Hematopoietic multipotent progenitor cell treated with erythropoietin and hydrocortisone succinate and interleukin-3 and kit ligand, for 17 days (in vitro differentiated cells): ENCODE measurements at regions not wholly inside any gene's neighbourhood (a gene's known extent, or its start where the extent isn't known, plus 50 kb on each side); places are given as distances from the start of the nearest gene placed in this dataset.

ENCODE experiments used
- DNase-seq: peaks from one replicate; pipeline ENCODE4 v3.0.0-alpha.2; 2015; ENCODE audit warnings: low spot score

- DNase-seq, result no peak
Measured at GRCh38 chr1:58367217-58367616, 179.3 kb downstream of the OMA1 start.

GRCh38 chr1:58365328-58365727 is 181.2 kb downstream of the OMA1 start:
- DNase-seq, result no peak

- DNase-seq, result no peak
Measured at GRCh38 chr1:58363585-58363984, 182.9 kb downstream of the OMA1 start.

GRCh38 chr1:58361134-58361533 is 185.4 kb downstream of the OMA1 start:
- no peak for DNase-seq

GRCh38 chr1:58358346-58358745 is 188.2 kb downstream of the OMA1 start:
- no peak for DNase-seq

GRCh38 chr1:58356402-58356801 is 190.1 kb downstream of the OMA1 start:
- DNase-seq, result no peak

- no peak for DNase-seq
Measured at GRCh38 chr1:58353168-58353567, 193.4 kb downstream of the OMA1 start.

GRCh38 chr1:58352476-58353092 is 193.9 kb downstream of the OMA1 start:
- no peak for DNase-seq

- DNase-seq, result no peak
Measured at GRCh38 chr1:58346036-58346355, 200.5 kb downstream of the OMA1 start.

- DNase-seq, result no peak
Measured at GRCh38 chr1:58345215-58346035, 201.1 kb downstream of the OMA1 start.

- DNase-seq, result no peak
Measured at GRCh38 chr1:58340185-58340584, 206.3 kb downstream of the OMA1 start.

GRCh38 chr1:58338081-58338480 is 208.4 kb downstream of the OMA1 start:
- no peak for DNase-seq

GRCh38 chr1:58333511-58333910 is 213.0 kb downstream of the OMA1 start:
- DNase-seq, result no peak

- DNase-seq, result no peak
Measured at GRCh38 chr1:58331156-58331555, 215.4 kb downstream of the OMA1 start.

GRCh38 chr1:58325866-58326265 is 220.7 kb downstream of the OMA1 start:
- DNase-seq, result no peak

- DNase-seq, result no peak
Measured at GRCh38 chr1:58324558-58324957, 222.0 kb downstream of the OMA1 start.

GRCh38 chr1:58318157-58319005 is 228.1 kb downstream of the OMA1 start:
- DNase-seq, result no peak

- DNase-seq, result no peak
Measured at GRCh38 chr1:58317694-58318093, 228.8 kb downstream of the OMA1 start.

- DNase-seq, result no peak
Measured at GRCh38 chr1:58317086-58317485, 229.4 kb downstream of the OMA1 start.

GRCh38 chr1:58316141-58316540 is 230.4 kb downstream of the OMA1 start:
- no peak for DNase-seq

GRCh38 chr1:58312971-58313563 is 233.5 kb downstream of the OMA1 start:
- DNase-seq, result no peak

- no peak for DNase-seq
Measured at GRCh38 chr1:58312461-58312860, 234.1 kb downstream of the OMA1 start.

GRCh38 chr1:58310881-58311280 is 235.6 kb downstream of the OMA1 start:
- no peak for DNase-seq
